ENCODE measurements at regions not wholly inside any gene's neighbourhood (a gene's known extent, or its start where the extent isn't known, plus 50 kb on each side); places are given as distances from the start of the nearest gene placed in this dataset.

DNA sequence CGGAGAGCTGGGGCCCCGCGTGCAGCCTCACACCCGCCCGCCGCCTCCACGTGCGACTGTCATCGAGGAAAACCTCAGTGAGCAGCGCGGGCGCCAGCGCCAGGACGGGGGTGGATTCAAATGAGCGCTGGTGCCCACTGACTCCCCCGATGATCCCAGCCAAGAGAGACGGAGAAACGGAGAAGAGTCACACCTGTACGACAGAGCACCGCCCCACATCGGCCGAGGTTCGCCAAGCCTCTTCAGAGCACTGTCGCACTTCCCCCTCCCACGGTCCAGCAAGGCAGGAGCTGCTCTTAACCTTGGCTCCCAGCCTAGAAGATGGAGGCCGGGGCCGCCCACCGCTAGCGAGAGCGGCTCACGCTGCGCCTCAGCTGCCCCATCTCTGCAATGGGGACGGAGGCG lies 130.9 kb upstream of the IQSEC1 start:
- no peak overlapping the region for H3K4me3 ChIP-seq (ENCODE audit: low read length)
- ATAC-seq (ENCODE audit: poor library complexity) (no peak), DNase-seq (no peak)
- Mint-ChIP-seq H3K27ac (no peak overlapping the region), H3K36me3 (ENCODE audit: low read depth) (no peaks in the 10 kb centered on the region), H3K4me3 (no peak overlapping the region), H3K9me3 (no peaks in the 10 kb centered on the region), H3K4me1 (ENCODE audit: low read depth) (no peaks in the 10 kb centered on the region), H3K27me3 (peaks cover 49% of the 10 kb centered on the region)
- TF ChIP-seq, protein P1, sequence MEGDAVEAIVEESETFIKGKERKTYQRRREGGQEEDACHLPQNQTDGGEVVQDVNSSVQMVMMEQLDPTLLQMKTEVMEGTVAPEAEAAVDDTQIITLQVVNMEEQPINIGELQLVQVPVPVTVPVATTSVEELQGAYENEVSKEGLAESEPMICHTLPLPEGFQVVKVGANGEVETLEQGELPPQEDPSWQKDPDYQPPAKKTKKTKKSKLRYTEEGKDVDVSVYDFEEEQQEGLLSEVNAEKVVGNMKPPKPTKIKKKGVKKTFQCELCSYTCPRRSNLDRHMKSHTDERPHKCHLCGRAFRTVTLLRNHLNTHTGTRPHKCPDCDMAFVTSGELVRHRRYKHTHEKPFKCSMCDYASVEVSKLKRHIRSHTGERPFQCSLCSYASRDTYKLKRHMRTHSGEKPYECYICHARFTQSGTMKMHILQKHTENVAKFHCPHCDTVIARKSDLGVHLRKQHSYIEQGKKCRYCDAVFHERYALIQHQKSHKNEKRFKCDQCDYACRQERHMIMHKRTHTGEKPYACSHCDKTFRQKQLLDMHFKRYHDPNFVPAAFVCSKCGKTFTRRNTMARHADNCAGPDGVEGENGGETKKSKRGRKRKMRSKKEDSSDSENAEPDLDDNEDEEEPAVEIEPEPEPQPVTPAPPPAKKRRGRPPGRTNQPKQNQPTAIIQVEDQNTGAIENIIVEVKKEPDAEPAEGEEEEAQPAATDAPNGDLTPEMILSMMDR (IDR thresholded peaks at IDR 0.05): no peak
- H3K27me3 ChIP-seq (ENCODE audit: control insufficient read depth in 1 of 2, insufficient read depth in 2 of 2, low read length in 2 of 2): peaks cover 17 to 25% of the 10 kb centered on the region in 2 experiments
- POLR2A ChIA-PET: no interaction called here
- peaks cover 0 to 12% of the 10 kb centered on the region in 2 experiments for H3K9me3 ChIP-seq (ENCODE audit: control insufficient read depth in 1 of 2, insufficient read depth in 1 of 2, low read length in 2 of 2)
- no peaks in the 10 kb centered on the region for H3K4me1 ChIP-seq (ENCODE audit: insufficient read depth, low read length)
- intact Hi-C loops (cut with DNase I, micrococcal nuclease): no loop called here
- H3K27ac ChIP-seq (ENCODE audit: low read depth in 1 of 2, low read length in 2 of 2): no peak overlapping the region
- no peaks in the 10 kb centered on the region for H3K36me3 ChIP-seq (ENCODE audit: insufficient read depth, low read length)
- CTCF ChIA-PET: no interaction called here

DNA sequence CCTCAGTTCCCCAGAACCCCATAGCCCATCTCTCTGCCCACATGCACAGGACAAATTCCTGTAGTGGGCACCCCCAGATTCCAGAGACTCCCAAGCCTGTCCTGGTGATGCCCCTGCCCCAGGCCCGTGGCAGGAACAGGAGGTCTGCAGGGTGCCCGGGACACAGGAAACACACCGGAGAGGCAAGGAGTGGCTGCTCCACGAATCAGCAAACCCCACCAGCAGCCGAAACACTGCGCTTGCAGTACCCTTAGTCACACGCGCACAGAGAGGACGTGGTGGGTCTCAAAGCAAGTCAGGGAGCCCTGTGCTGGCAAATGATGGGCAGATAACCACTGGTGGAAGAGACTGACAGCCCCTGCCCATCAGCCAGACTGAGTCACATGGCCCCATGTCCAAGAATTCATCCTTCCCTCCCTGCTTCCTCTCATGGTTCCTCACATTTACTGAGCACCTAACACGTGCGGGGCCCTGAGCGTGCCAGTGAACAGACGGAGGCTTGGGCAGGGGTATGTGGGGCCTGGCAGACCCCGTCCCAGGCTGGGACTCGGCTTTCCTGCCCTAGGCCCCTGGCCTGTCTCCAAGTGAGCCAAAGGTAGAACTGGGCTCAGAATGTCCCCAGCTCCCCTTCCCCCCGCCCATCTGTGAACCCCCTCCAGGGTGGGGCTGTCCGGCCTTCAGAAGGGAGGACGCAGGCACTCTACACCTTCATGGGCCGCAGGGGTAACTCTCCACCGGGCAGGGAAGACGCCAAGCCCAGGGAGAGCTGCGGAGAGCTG lies 130.4 kb upstream of the IQSEC1 start:
- H3K4me3 Mint-ChIP-seq: no peak overlapping the region
- H3K4me1 Mint-ChIP-seq (ENCODE audit: low read depth): no peaks in the 10 kb centered on the region
- intact Hi-C loops (cut with DNase I, micrococcal nuclease): no loop called here
- ChIA-PET POLR2A (no interaction called here), CTCF (no interaction called here)
- Histone ChIP-seq H3K27ac (ENCODE audit: low read depth in 1 of 2, low read length in 2 of 2) (no peak overlapping the region), H3K36me3 (ENCODE audit: insufficient read depth, low read length) (no peaks in the 10 kb centered on the region), H3K4me1 (ENCODE audit: insufficient read depth, low read length) (no peaks in the 10 kb centered on the region), H3K4me3 (ENCODE audit: low read length) (no peak overlapping the region), H3K27me3 (ENCODE audit: control insufficient read depth in 1 of 2, insufficient read depth in 2 of 2, low read length in 2 of 2) (peaks cover 17 to 25% of the 10 kb centered on the region in 2 experiments), H3K9me3 (ENCODE audit: control insufficient read depth in 1 of 2, insufficient read depth in 1 of 2, low read length in 2 of 2) (peaks cover 0 to 12% of the 10 kb centered on the region in 2 experiments)
- no peak overlapping the region for H3K27ac Mint-ChIP-seq
- TF ChIP-seq, protein P1 (IDR thresholded peaks at IDR 0.05): no peak
- ATAC-seq (ENCODE audit: poor library complexity) (no peak), DNase-seq (no peak)
- H3K9me3 Mint-ChIP-seq: no peaks in the 10 kb centered on the region
- H3K36me3 Mint-ChIP-seq (ENCODE audit: low read depth): no peaks in the 10 kb centered on the region
- H3K27me3 Mint-ChIP-seq: peaks cover 49% of the 10 kb centered on the region

DNA sequence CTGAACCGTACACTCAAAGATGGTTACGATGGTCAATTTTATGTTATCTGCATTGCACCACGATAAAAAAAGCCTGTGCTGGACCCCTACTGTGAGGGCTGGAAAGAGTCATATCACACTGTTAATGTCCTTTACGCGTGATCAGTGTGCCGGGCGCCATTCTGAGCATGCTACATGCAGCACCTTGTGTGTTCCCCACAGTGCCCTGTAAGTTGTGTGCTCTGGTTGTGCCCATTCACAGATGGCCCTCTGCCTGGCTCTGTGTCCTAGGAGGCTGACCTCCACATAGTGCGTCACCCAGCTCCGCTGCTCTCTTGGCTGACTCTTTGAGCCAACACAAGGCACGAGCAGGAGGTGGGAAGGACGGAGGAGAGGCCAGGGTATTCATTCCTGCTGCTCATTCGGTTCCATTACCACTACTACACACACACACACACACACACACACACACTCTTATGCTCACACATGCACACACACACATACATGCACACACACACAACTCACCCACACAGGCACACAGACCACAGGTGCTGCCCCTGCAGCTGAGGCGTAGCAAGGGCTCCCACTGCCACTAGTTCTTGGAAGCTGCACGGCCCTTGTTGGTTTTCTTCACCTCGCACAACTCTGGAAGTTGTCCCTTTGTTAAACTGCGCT lies 129.6 kb upstream of the IQSEC1 start:
- DNase-seq (no peak), ATAC-seq (ENCODE audit: poor library complexity) (no peak)
- Mint-ChIP-seq H3K4me3 (no peak overlapping the region), H3K4me1 (ENCODE audit: low read depth) (no peaks in the 10 kb centered on the region), H3K27me3 (peaks cover 43% of the 10 kb centered on the region), H3K36me3 (ENCODE audit: low read depth) (no peaks in the 10 kb centered on the region), H3K27ac (no peak overlapping the region), H3K9me3 (no peaks in the 10 kb centered on the region)
- Histone ChIP-seq H3K27ac (ENCODE audit: low read depth in 1 of 2, low read length in 2 of 2) (no peak overlapping the region), H3K27me3 (ENCODE audit: control insufficient read depth in 1 of 2, insufficient read depth in 2 of 2, low read length in 2 of 2) (peaks cover 17 to 25% of the 10 kb centered on the region in 2 experiments), H3K4me1 (ENCODE audit: insufficient read depth, low read length) (no peaks in the 10 kb centered on the region), H3K4me3 (ENCODE audit: low read length) (no peak overlapping the region), H3K9me3 (ENCODE audit: control insufficient read depth in 1 of 2, insufficient read depth in 1 of 2, low read length in 2 of 2) (peaks cover 0 to 9% of the 10 kb centered on the region in 2 experiments), H3K36me3 (ENCODE audit: insufficient read depth, low read length) (no peaks in the 10 kb centered on the region)
- ChIA-PET CTCF (no interaction called here), POLR2A (no interaction called here)
- intact Hi-C loops (cut with DNase I, micrococcal nuclease): no loop called here
- TF ChIP-seq, protein P1 (IDR thresholded peaks at IDR 0.05): no peak
